ENCODE measurements at regions not wholly inside any gene's neighbourhood (a gene's known extent, or its start where the extent isn't known, plus 50 kb on each side); places are given as distances from the start of the nearest gene placed in this dataset.

- H3K4me3 ChIP-seq (replicated peaks; ENCODE audit: low read depth, low read length) = no peak overlapping the region
- no peak for DNase-seq (ENCODE audit: extremely low read depth, insufficient read length)
- no peaks in the 10 kb centered on the region for H3K36me3 ChIP-seq (ENCODE audit: control insufficient read depth, insufficient read depth, low read length)
- TF ChIP-seq CTCF (IDR thresholded peaks at IDR 0.05; ENCODE audit: insufficient read depth, low read length, poor library complexity, severe bottlenecking) = no peak
- H3K27me3 ChIP-seq (replicated peaks; ENCODE audit: control insufficient read depth, insufficient read depth, low read length) = no peaks in the 10 kb centered on the region
These were observed 95.0 kb upstream of the SMARCAD1 start for GRCh38 chr4:94112644-94113043.

- H3K27me3 ChIP-seq (replicated peaks; ENCODE audit: control insufficient read depth, insufficient read depth, low read length) = no peaks in the 10 kb centered on the region
These were observed 92.0 kb upstream of the SMARCAD1 start for GRCh38 chr4:94115687-94116086.

GRCh38 chr4:94116842-94117241, 90.8 kb upstream of the SMARCAD1 start:
- no peak for TF ChIP-seq CTCF (IDR thresholded peaks at IDR 0.05; ENCODE audit: insufficient read depth, low read length, poor library complexity, severe bottlenecking)
- H3K36me3 ChIP-seq (ENCODE audit: control insufficient read depth, insufficient read depth, low read length) = no peaks in the 10 kb centered on the region
- no peaks in the 10 kb centered on the region for H3K27me3 ChIP-seq (replicated peaks; ENCODE audit: control insufficient read depth, insufficient read depth, low read length)
- no peak overlapping the region for H3K4me3 ChIP-seq (replicated peaks; ENCODE audit: low read depth, low read length)
- DNase-seq (ENCODE audit: extremely low read depth, insufficient read length) = no peak

More at GRCh38 chr4:94115687-94116086, 92.0 kb upstream of the SMARCAD1 start:
- TF ChIP-seq CTCF (IDR thresholded peaks at IDR 0.05; ENCODE audit: insufficient read depth, low read length, poor library complexity, severe bottlenecking) = no peak
- Histone ChIP-seq H3K4me3 (replicated peaks; ENCODE audit: low read depth, low read length) (no peak overlapping the region), H3K36me3 (ENCODE audit: control insufficient read depth, insufficient read depth, low read length) (no peaks in the 10 kb centered on the region)
- DNase-seq (ENCODE audit: extremely low read depth, insufficient read length) = no peak

- Histone ChIP-seq H3K27me3 (replicated peaks; ENCODE audit: control insufficient read depth, insufficient read depth, low read length) (no peaks in the 10 kb centered on the region), H3K4me3 (replicated peaks; ENCODE audit: low read depth, low read length) (no peak overlapping the region), H3K36me3 (ENCODE audit: control insufficient read depth, insufficient read depth, low read length) (no peaks in the 10 kb centered on the region)
- no peak for TF ChIP-seq CTCF (IDR thresholded peaks at IDR 0.05; ENCODE audit: insufficient read depth, low read length, poor library complexity, severe bottlenecking)
- no peak for DNase-seq (ENCODE audit: extremely low read depth, insufficient read length)
These were observed 81.0 kb upstream of the SMARCAD1 start for GRCh38 chr4:94126669-94127068.

GRCh38 chr4:94127707-94128328, 79.8 kb upstream of the SMARCAD1 start:
- DNase-seq (ENCODE audit: extremely low read depth, insufficient read length) = no peak
- peak; percentile 56 for TF ChIP-seq CTCF (IDR thresholded peaks at IDR 0.05; ENCODE audit: insufficient read depth, low read length, poor library complexity, severe bottlenecking)
- H3K27me3 ChIP-seq (replicated peaks; ENCODE audit: control insufficient read depth, insufficient read depth, low read length) = no peaks in the 10 kb centered on the region
- no peaks in the 10 kb centered on the region for H3K36me3 ChIP-seq (ENCODE audit: control insufficient read depth, insufficient read depth, low read length)
- no peak overlapping the region for H3K4me3 ChIP-seq (replicated peaks; ENCODE audit: low read depth, low read length)

GRCh38 chr4:94131212-94131611, 76.5 kb upstream of the SMARCAD1 start:
- no peaks in the 10 kb centered on the region for H3K36me3 ChIP-seq (ENCODE audit: control insufficient read depth, insufficient read depth, low read length)

More at GRCh38 chr4:94131212-94131611, 76.5 kb upstream of the SMARCAD1 start:
- no peak for DNase-seq (ENCODE audit: extremely low read depth, insufficient read length)
- no peak for TF ChIP-seq CTCF (IDR thresholded peaks at IDR 0.05; ENCODE audit: insufficient read depth, low read length, poor library complexity, severe bottlenecking)
- H3K4me3 ChIP-seq (replicated peaks; ENCODE audit: low read depth, low read length) = no peak overlapping the region
- H3K27me3 ChIP-seq (replicated peaks; ENCODE audit: control insufficient read depth, insufficient read depth, low read length) = no peaks in the 10 kb centered on the region
